ENCODE measurements at regions not wholly inside any gene's neighbourhood (a gene's known extent, or its start where the extent isn't known, plus 50 kb on each side); places are given as distances from the start of the nearest gene placed in this dataset.
"Not testable (repeated sequence)": the region's sequence is repeated elsewhere in the genome, so short reads cannot be mapped to it uniquely, and the experiment has no call there.

GRCh38 chr21:31609081-31609480 is 50.4 kb upstream of the SOD1 start:
- DNase-seq (ENCODE audit: low read depth in 3 of 3), result no peak

DNA sequence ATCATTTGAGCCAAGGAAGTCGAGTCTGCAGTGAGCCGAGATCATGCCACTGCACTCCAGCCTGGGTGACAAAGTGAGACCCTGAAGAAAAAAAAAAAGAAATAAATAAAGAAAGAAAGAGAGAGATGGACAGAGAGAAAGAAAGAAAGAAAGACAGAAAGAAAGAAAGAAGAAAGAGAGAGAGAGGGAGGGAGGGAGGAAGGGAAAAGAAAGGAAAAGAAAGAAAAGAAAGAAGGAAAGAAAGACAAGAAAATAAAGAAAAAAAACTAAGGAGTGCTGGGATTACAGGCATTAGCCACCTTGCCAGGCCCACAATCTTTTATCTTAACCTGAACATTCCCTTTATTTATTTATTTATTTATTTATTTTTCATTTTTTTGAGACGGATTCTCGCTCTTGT is 51.7 kb upstream of the SOD1 start:
- no peak for DNase-seq (ENCODE audit: low read depth in 3 of 3)

DNA sequence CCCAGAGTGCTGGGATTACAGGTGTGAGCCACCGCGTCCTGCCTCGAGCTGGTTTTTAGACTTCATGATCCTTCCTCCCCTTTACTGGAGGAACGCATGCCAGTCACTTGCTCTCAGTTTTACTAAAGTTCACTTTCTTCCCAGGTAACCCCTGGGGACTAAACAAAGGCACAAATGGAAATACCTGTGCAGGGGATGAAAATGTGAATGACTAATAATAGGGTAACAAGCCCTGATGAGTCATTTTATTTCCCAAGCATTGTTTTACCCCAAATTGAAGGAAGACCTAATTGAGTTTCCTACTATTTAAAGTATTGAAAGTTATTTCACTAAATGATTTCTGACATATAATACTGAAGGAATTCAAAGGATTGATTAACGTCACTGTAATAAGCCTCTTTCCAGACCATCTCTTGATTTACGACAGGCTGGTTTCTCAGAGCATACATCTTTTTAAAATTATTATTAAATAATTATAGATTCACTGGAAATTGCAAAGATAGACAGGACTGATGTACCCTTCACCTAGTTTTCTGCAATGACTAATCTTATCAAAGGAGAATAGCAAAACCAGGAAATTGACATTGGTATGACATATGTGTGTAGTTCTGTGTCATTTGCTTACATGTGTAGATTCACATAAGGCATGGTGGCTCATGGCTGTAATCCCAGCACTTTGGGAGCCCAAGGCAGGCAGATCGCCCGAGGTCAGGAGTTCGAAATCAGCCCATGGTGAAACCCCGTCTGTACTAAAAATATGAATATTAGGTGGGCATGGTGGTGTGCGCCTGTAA is 53.2 kb upstream of the SOD1 start:
- DNase-seq (ENCODE audit: low read depth in 3 of 3), result no peak

DNA sequence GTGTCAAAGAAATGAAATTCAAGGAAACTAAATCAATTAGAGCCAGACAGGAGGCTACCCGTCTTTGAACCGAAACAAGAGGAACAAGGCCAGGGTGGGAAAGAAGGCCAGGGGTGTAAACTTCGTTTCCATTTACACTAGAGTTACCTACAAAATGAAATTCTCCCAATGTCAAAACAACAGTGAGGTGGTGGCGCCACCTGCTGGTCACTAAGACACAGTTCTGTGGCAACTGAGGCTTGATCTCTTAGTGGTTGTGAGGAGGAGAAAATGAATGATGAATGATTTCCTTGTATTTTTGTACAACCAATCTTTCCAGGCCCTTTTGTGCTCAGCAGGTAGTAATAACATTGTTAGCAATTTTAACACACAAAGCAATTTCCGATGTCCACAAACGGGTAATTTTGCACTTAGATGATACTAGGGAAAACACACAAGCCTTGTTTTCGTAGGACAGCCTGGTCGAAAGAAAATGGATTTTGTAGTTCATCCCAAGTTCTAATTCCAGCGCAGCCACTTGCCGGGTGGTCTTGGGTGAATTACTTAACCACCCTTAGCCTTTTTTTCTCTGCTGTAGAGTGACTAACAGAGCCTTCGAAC is 54.8 kb upstream of the SOD1 start:
- peak; percentile 48 to 67 (median 50) for DNase-seq (ENCODE audit: low read depth in 3 of 3)

GRCh38 chr21:31599563-31599962 is 59.9 kb upstream of the SOD1 start:
- DNase-seq (ENCODE audit: low read depth in 3 of 3), result no peak

DNA sequence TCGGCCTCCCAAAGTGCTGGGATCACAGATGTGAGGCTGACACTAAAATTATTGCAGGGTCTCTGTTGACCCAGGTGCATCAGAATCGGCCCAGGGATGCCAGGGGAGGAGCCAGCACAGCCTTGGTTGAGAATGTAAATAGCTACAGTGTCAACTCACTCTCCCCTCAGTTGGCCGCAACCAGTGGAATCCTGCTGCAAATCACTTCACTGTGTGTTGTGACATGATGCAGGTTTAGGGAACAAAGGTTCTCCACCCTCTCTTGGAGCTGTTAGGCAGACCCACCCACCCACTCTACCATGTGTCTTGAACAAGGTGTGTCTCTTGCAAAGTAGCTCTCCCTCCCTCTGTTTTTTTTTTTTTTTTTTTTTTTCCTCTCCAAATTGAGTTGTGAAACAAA is 60.5 kb upstream of the SOD1 start:
- no peak for DNase-seq (ENCODE audit: low read depth in 3 of 3)

DNA sequence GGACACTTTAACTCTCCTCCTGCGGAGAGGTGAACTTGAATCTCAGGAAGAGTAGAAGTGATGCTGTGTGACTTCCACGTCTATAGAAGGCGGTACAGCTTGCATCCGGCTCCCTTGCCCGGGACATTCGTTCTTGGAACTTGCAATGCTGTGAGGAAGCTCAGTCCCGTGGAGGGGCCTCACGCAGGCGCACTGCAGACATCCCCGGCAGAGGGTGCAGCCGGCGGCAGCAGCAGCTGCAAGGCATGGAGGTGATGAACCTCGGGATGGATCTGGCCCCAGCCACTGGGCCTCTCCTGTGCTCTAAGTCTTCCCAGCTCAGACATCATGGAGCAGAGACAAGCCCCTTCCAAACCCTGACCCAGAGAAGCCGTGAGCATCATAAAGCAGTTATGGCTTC is 61.8 kb upstream of the SOD1 start:
- no peak for DNase-seq (ENCODE audit: low read depth in 3 of 3)

GRCh38 chr21:31596055-31596454 is 63.4 kb upstream of the SOD1 start:
- no peak for DNase-seq (ENCODE audit: low read depth in 3 of 3)

GRCh38 chr21:31594726-31595125 is 64.8 kb upstream of the SOD1 start:
- DNase-seq (ENCODE audit: low read depth in 3 of 3), result no peak

- DNase-seq (ENCODE audit: low read depth in 3 of 3), result no peak
Measured at GRCh38 chr21:31594279-31594678, 65.2 kb upstream of the SOD1 start.

DNA sequence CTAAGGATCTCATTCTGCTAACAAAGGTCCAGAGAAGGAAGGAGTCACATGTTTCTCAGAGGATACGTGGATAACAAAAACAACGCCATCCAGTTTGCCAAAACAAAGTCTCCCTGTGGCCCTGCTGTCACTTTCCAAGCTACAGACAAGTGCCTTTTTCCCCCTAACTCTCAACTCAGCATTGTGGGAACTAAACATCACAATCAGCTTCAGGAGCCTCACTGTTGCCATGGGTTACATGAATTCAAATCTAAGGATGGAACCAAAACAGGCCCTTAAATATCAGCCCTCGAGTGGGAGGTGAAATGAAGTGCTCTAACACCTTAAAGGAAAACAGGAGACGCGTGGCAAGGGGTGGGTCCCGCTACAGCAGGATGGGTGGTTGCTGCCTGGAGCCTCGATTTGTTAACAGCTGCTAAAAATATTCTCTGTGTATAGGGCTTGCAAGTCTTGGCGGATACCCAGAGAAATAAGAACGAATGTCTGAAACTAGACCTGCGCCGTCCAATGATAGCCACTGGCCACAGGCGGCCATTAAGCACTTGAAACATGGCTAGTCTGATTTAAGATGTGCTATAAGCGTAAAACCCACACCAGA is 66.4 kb upstream of the SOD1 start:
- DNase-seq (ENCODE audit: low read depth in 3 of 3), result no peak

DNA sequence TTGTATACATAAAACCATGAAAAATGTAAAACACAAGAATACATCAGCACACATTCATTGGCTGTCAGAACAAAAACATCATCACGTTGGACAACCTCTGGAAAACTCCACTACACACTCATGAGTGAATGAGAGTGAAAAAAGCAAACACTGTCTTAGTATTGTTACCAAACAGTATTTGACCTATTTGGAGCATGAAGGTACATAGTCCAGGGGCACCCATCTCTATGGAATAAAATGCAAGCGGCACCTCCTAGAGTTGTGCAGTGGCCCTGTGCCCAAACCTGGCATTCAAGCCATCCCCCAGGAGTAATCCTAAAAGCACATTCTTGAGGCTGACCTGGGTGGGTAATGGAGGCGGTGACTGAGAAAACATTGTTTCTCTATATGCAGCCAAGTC is 67.0 kb upstream of the SOD1 start:
- no peak for DNase-seq (ENCODE audit: low read depth in 3 of 3)

- no peak for DNase-seq (ENCODE audit: low read depth in 3 of 3)
Measured at GRCh38 chr21:31589820-31590219, 69.7 kb upstream of the SOD1 start.

GRCh38 chr21:31586118-31586517 is 73.4 kb upstream of the SOD1 start:
- DNase-seq (ENCODE audit: low read depth in 3 of 3), result no peak

- DNase-seq (ENCODE audit: low read depth in 3 of 3), result not testable (repeated sequence)
Measured at GRCh38 chr21:31583937-31584336, 75.6 kb upstream of the SOD1 start.

GRCh38 chr21:31583498-31583897 is 76.0 kb upstream of the SOD1 start:
- no peak for DNase-seq (ENCODE audit: low read depth in 3 of 3)

- DNase-seq (ENCODE audit: low read depth in 3 of 3), result peak in 2 of 3 donors; percentile 55 to 70
Measured at GRCh38 chr21:31580866-31581276, 78.6 kb upstream of the SOD1 start.

DNA sequence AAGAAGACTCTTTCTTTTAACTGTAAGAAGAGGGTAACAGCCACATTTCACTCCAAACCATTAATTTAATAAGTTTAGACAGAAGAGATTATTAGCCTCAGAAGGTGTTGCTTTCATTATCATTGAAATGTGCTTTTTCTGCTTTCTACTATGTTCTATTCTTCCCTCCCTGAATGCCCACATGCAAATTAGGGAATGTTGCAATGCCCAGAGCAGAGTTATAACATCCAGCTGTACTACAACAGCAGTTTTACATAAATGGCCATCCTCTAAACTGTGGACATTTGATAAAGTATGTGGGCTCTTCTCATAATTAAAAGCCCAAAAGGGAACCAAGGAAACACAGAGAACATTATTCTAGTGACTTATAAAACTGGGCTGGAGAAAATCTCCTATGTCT is 82.2 kb upstream of the SOD1 start:
- no peak for DNase-seq (ENCODE audit: low read depth in 3 of 3)

DNA sequence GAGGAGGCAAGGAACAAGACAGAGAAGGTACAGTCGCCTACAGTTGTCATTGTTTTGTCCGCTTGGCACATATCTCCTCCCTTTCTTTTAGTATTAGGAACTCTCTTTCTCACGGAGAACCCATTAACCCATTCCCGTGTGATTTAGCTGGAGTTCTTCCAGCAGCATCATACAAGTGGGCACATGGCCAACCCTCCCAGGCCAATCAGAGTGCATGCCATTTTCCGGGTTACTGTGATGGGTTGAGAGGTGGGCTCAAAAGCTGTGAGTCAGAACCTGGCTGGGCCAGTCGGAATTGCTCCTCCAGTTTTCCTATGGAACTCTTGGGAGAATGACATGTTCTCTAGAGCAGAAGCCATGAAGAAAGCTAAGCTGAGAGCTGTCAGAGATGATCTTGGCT is 83.1 kb upstream of the SOD1 start:
- no peak for DNase-seq (ENCODE audit: low read depth in 3 of 3)

- no peak for DNase-seq (ENCODE audit: low read depth in 3 of 3)
Measured at GRCh38 chr21:31573217-31573616, 86.3 kb upstream of the SOD1 start.

DNA sequence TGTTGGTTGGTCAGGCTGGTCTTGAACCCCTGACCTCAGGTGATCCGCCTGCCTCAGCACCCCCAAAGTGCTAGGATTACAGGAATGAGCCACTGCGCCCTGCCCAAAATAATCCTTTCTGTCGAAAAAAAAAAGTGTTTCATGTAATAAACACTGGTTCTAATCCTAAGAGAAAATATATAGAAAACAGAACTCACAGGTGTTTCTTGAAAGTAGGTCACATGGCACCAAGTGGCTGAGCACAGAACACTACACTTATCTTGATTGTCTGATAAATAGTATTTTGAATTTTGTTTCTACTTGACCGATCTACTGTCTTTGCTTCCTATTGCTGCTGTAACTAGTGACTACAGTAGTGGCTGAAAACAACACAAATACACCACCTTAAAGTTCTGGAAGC is 87.6 kb upstream of the SOD1 start:
- no peak for DNase-seq (ENCODE audit: low read depth in 3 of 3)

GRCh38 chr21:31570824-31571566 is 88.5 kb upstream of the SOD1 start:
- no peak for DNase-seq (ENCODE audit: low read depth in 3 of 3)

- no peak for DNase-seq (ENCODE audit: low read depth in 3 of 3)
Measured at GRCh38 chr21:31566611-31567010, 92.9 kb upstream of the SOD1 start.

Data from stimulated activated CD4-positive, alpha-beta T cell treated with anti-CD3 and anti-CD28 coated beads, TNF-alpha, amount 100 ng/mL, for 48 hours (primary cell).